Endothelial cell (in vitro differentiated cells): ENCODE measurements at regions not wholly inside any gene's neighbourhood (a gene's known extent, or its start where the extent isn't known, plus 50 kb on each side); places are given as distances from the start of the nearest gene placed in this dataset.

ENCODE experiments used
- DNase-seq: peaks from one replicate; pipeline ENCODE4 v3.0.0; 2021; ENCODE audit warnings: low spot score
- H3K27ac Mint-ChIP-seq: one replicate; pipeline ENCODE4 v1.8.0; 2021; ENCODE audit warnings: mixed read lengths, inconsistent platforms; ENCODE audit not compliant: unreplicated experiment
- H3K27me3 Mint-ChIP-seq: one replicate; pipeline ENCODE4 v1.8.0; 2021; ENCODE audit warnings: mild to moderate bottlenecking, moderate library complexity, mixed read lengths, inconsistent platforms; ENCODE audit not compliant: unreplicated experiment
- H3K36me3 Mint-ChIP-seq: one replicate; pipeline ENCODE4 v1.8.0; 2021; ENCODE audit warnings: mild to moderate bottlenecking, low read depth, mixed read lengths, inconsistent platforms; ENCODE audit not compliant: unreplicated experiment
- H3K4me1 Mint-ChIP-seq: one replicate; pipeline ENCODE4 v1.8.0; 2021; ENCODE audit warnings: mild to moderate bottlenecking, mixed read lengths, inconsistent platforms; ENCODE audit not compliant: unreplicated experiment
- H3K4me3 Mint-ChIP-seq: one replicate; pipeline ENCODE4 v1.8.0; 2021; ENCODE audit warnings: mild to moderate bottlenecking, mixed read lengths, inconsistent platforms; ENCODE audit not compliant: unreplicated experiment
- H3K9me3 Mint-ChIP-seq: one replicate; pipeline ENCODE4 v1.8.0; 2021; ENCODE audit warnings: mixed read lengths, inconsistent platforms; ENCODE audit not compliant: unreplicated experiment
- CTCF ChIP-seq: fragments of 200-600 bp; sonication (generic); IDR thresholded peaks from one replicate; pipeline ENCODE4 v1.5.0; 2021; ENCODE audit warnings: antibody characterized with exemption; ENCODE audit not compliant: unreplicated experiment

- H3K4me3 Mint-ChIP-seq = no peak overlapping the region
- no peak for TF ChIP-seq CTCF
- no peaks in the 10 kb centered on the region for H3K4me1 Mint-ChIP-seq
- H3K36me3 Mint-ChIP-seq = no peaks in the 10 kb centered on the region
- H3K27me3 Mint-ChIP-seq = no peaks in the 10 kb centered on the region
- H3K27ac Mint-ChIP-seq = no peak overlapping the region
- no peak for DNase-seq
- H3K9me3 Mint-ChIP-seq = no peaks in the 10 kb centered on the region
Observed at GRCh38 chr4:64497491-64497890, 88.2 kb upstream of the TECRL start.

GRCh38 chr4:64495946-64496345, 86.7 kb upstream of the TECRL start:
- Mint-ChIP-seq H3K36me3 (no peaks in the 10 kb centered on the region), H3K4me1 (no peaks in the 10 kb centered on the region), H3K9me3 (no peaks in the 10 kb centered on the region), H3K4me3 (no peak overlapping the region), H3K27ac (no peak overlapping the region), H3K27me3 (no peaks in the 10 kb centered on the region)
- no peak for TF ChIP-seq CTCF
- DNase-seq = no peak

- no peak overlapping the region for H3K27ac Mint-ChIP-seq
- no peak for DNase-seq
- peaks cover 3% of the 10 kb centered on the region for H3K4me1 Mint-ChIP-seq
- no peak overlapping the region for H3K4me3 Mint-ChIP-seq
- H3K36me3 Mint-ChIP-seq = no peaks in the 10 kb centered on the region
- H3K27me3 Mint-ChIP-seq = no peaks in the 10 kb centered on the region
- H3K9me3 Mint-ChIP-seq = no peaks in the 10 kb centered on the region
- TF ChIP-seq CTCF = no peak
Observed at GRCh38 chr4:64489628-64490027, 80.4 kb upstream of the TECRL start.

- no peak for DNase-seq
- no peak for TF ChIP-seq CTCF
- no peaks in the 10 kb centered on the region for H3K27me3 Mint-ChIP-seq
- no peak overlapping the region for H3K4me3 Mint-ChIP-seq
- no peaks in the 10 kb centered on the region for H3K4me1 Mint-ChIP-seq
- H3K36me3 Mint-ChIP-seq = no peaks in the 10 kb centered on the region
- no peaks in the 10 kb centered on the region for H3K9me3 Mint-ChIP-seq
- H3K27ac Mint-ChIP-seq = no peak overlapping the region
Observed at GRCh38 chr4:64479338-64479737, 70.1 kb upstream of the TECRL start.

GRCh38 chr4:64477127-64477526, 67.9 kb upstream of the TECRL start:
- H3K9me3 Mint-ChIP-seq = no peaks in the 10 kb centered on the region
- no peaks in the 10 kb centered on the region for H3K36me3 Mint-ChIP-seq
- H3K4me1 Mint-ChIP-seq = no peaks in the 10 kb centered on the region
- H3K27ac Mint-ChIP-seq = no peak overlapping the region
- no peak for DNase-seq
- no peak overlapping the region for H3K4me3 Mint-ChIP-seq
- no peak for TF ChIP-seq CTCF
- H3K27me3 Mint-ChIP-seq = no peaks in the 10 kb centered on the region
